ENCODE measurements at regions not wholly inside any gene's neighbourhood (a gene's known extent, or its start where the extent isn't known, plus 50 kb on each side); places are given as distances from the start of the nearest gene placed in this dataset.

DNA sequence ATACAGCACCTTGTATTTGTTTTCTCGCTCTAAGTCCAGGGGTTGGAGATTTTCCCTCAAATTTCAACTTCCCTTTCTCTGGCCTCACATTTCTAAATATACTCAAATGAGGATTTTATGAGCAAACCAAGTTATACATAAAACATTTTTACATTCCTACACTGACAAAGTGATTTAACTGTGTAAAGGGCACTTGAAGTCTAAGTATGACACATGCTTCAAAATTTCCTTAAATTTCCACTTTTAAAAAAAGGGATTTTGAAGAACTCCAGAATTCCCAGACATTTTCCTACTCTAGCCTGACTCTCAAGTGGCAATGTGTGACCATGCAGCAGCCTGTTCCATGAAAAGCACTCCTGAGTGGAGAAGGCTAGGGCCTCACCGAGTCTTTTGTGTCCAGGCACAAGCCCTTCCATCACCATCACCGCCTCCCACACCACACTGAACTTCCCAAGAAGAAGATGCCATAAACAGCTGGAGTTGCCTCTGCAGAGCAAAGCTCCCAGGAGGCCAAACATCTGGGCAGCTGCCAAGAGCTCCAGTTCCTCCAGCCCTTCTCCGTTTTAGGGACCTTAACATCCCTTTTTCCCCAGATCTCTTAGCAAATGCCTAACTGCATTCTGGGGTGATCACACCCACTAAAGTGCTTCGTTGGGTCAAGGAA is 68.9 kb downstream of the NCR2 start:
- Histone ChIP-seq H3K4me1 (ENCODE audit: insufficient read depth, poor library complexity, severe bottlenecking) (no peaks in the 10 kb centered on the region), H3K36me3 (ENCODE audit: low read depth) (no peaks in the 10 kb centered on the region), H3K4me3 (ENCODE audit: severe bottlenecking) (no peak overlapping the region), H3K27ac (ENCODE audit: poor library complexity, severe bottlenecking) (no peak overlapping the region), H3K9me3 (ENCODE audit: severe bottlenecking) (no peaks in the 10 kb centered on the region), H3K27me3 (ENCODE audit: insufficient read depth, poor library complexity, severe bottlenecking) (no peaks in the 10 kb centered on the region)
- ATAC-seq (ENCODE audit: low read depth) (no peak), DNase-seq (ENCODE audit: low spot score) (no peak)
- TF ChIP-seq, protein P1, sequence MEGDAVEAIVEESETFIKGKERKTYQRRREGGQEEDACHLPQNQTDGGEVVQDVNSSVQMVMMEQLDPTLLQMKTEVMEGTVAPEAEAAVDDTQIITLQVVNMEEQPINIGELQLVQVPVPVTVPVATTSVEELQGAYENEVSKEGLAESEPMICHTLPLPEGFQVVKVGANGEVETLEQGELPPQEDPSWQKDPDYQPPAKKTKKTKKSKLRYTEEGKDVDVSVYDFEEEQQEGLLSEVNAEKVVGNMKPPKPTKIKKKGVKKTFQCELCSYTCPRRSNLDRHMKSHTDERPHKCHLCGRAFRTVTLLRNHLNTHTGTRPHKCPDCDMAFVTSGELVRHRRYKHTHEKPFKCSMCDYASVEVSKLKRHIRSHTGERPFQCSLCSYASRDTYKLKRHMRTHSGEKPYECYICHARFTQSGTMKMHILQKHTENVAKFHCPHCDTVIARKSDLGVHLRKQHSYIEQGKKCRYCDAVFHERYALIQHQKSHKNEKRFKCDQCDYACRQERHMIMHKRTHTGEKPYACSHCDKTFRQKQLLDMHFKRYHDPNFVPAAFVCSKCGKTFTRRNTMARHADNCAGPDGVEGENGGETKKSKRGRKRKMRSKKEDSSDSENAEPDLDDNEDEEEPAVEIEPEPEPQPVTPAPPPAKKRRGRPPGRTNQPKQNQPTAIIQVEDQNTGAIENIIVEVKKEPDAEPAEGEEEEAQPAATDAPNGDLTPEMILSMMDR (IDR thresholded peaks at IDR 0.05; ENCODE audit: poor library complexity, severe bottlenecking) = no peak

DNA sequence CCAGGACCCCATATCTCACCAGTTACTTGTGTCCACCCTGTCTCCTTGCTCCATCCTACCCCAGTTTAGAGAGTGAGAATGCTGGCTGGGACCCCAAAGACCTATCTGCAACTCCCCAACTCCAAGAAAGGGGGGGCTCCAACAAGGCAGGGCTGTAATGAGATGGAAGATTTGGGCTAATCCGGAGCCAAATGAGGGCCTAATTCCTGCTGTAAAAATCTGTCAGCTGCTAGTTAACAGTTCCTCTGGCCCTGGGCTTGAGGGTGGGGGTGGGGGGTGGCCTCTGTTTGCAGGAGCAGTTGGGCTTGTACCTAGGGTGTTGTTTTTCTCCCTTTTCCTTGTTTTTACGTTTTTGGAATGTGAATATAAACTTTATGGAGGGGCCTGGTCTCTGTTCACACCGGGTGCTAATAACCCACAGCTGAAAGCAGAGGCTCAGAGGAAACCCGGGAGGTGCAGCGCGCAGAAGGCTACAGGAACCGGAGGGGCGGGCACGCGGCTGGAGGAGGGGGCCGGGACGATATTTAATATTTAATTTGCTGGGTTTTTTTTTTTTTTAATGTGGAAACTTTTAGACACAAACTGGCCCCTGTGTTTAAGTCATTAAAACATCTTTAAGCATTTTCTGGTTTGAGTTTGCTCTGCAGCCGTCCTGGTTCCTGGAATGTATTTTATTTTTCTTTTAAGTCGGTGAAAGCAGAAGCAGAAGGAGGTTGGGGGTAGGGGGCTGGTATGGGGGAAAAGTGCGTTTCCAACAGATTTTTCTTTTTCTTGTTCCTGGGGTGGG is 70.7 kb downstream of the NCR2 start:
- Histone ChIP-seq H3K9me3 (ENCODE audit: severe bottlenecking) (no peaks in the 10 kb centered on the region), H3K36me3 (ENCODE audit: low read depth) (no peaks in the 10 kb centered on the region), H3K27ac (ENCODE audit: poor library complexity, severe bottlenecking) (no peak overlapping the region), H3K4me3 (ENCODE audit: severe bottlenecking) (no peak overlapping the region), H3K4me1 (ENCODE audit: insufficient read depth, poor library complexity, severe bottlenecking) (no peaks in the 10 kb centered on the region), H3K27me3 (ENCODE audit: insufficient read depth, poor library complexity, severe bottlenecking) (no peaks in the 10 kb centered on the region)
- TF ChIP-seq, protein P1 (IDR thresholded peaks at IDR 0.05; ENCODE audit: poor library complexity, severe bottlenecking) = no peak
- no peak for ATAC-seq (ENCODE audit: low read depth)
- DNase-seq (ENCODE audit: low spot score) = no peak

DNA sequence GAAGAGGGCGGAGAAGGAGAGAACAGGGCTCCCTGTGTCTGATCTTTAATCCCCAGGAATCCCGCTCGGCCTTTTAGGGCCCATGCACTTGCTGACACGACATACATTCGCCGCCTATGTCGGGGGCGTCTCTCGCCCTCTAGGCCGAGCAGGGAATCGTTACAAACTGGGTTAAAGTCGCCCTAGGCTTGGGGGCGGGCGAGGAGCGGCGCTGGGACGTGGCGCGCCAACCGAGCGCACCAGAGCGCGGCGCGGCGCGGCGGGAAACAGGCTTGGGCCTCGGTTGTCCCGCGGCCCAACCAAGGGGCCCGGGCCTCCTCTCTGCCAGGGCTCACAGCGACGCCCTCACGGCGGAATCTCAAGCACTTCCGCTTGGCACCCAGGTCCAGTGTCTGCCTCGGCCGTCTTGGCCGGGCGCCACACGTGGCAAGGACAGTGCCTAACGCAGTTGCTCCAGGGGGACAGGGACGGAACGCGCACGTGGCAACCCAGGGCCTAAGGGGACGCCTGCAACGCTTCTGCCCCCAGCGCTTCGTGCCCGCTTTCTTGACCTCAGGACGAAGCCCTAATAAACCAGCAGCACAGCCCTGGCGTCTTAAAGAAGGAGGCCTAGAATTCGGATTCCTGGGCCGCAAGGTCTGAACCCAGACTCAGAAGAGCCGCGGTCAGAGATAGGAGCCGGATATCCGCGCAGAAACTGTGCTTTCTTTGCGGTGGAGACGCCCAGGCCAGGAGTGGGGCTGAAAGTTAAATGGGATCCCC is 71.5 kb downstream of the NCR2 start:
- DNase-seq (ENCODE audit: low spot score) (no peak), ATAC-seq (ENCODE audit: low read depth) (no peak)
- Histone ChIP-seq H3K9me3 (ENCODE audit: severe bottlenecking) (no peaks in the 10 kb centered on the region), H3K27ac (ENCODE audit: poor library complexity, severe bottlenecking) (no peak overlapping the region), H3K4me1 (ENCODE audit: insufficient read depth, poor library complexity, severe bottlenecking) (no peaks in the 10 kb centered on the region), H3K4me3 (ENCODE audit: severe bottlenecking) (no peak overlapping the region), H3K27me3 (ENCODE audit: insufficient read depth, poor library complexity, severe bottlenecking) (no peaks in the 10 kb centered on the region), H3K36me3 (ENCODE audit: low read depth) (no peaks in the 10 kb centered on the region)
- TF ChIP-seq, protein P1 (IDR thresholded peaks at IDR 0.05; ENCODE audit: poor library complexity, severe bottlenecking) = no peak

- ATAC-seq (ENCODE audit: low read depth) (no peak), DNase-seq (ENCODE audit: low spot score) (no peak)
- Histone ChIP-seq H3K4me1 (ENCODE audit: insufficient read depth, poor library complexity, severe bottlenecking) (no peaks in the 10 kb centered on the region), H3K27me3 (ENCODE audit: insufficient read depth, poor library complexity, severe bottlenecking) (peaks cover 3% of the 10 kb centered on the region), H3K4me3 (ENCODE audit: severe bottlenecking) (no peak overlapping the region), H3K27ac (ENCODE audit: poor library complexity, severe bottlenecking) (no peak overlapping the region), H3K36me3 (ENCODE audit: low read depth) (no peaks in the 10 kb centered on the region), H3K9me3 (ENCODE audit: severe bottlenecking) (no peaks in the 10 kb centered on the region)
- TF ChIP-seq, protein P1 (IDR thresholded peaks at IDR 0.05; ENCODE audit: poor library complexity, severe bottlenecking) = no peak
These were observed 73.2 kb downstream of the NCR2 start for GRCh38 chr6:41408576-41408975.

All from RWPE2 (cell line).